Endothelial cell (in vitro differentiated cells): ENCODE measurements at regions not wholly inside any gene's neighbourhood (a gene's known extent, or its start where the extent isn't known, plus 50 kb on each side); places are given as distances from the start of the nearest gene placed in this dataset.

ENCODE experiments used
- DNase-seq: peaks from one replicate; pipeline ENCODE4 v3.0.0; 2021; ENCODE audit warnings: low spot score
- H3K27ac Mint-ChIP-seq: one replicate; pipeline ENCODE4 v1.8.0; 2021; ENCODE audit warnings: mixed read lengths, inconsistent platforms; ENCODE audit not compliant: unreplicated experiment
- H3K27me3 Mint-ChIP-seq: one replicate; pipeline ENCODE4 v1.8.0; 2021; ENCODE audit warnings: mild to moderate bottlenecking, moderate library complexity, mixed read lengths, inconsistent platforms; ENCODE audit not compliant: unreplicated experiment
- H3K36me3 Mint-ChIP-seq: one replicate; pipeline ENCODE4 v1.8.0; 2021; ENCODE audit warnings: mild to moderate bottlenecking, low read depth, mixed read lengths, inconsistent platforms; ENCODE audit not compliant: unreplicated experiment
- H3K4me1 Mint-ChIP-seq: one replicate; pipeline ENCODE4 v1.8.0; 2021; ENCODE audit warnings: mild to moderate bottlenecking, mixed read lengths, inconsistent platforms; ENCODE audit not compliant: unreplicated experiment
- H3K4me3 Mint-ChIP-seq: one replicate; pipeline ENCODE4 v1.8.0; 2021; ENCODE audit warnings: mild to moderate bottlenecking, mixed read lengths, inconsistent platforms; ENCODE audit not compliant: unreplicated experiment
- H3K9me3 Mint-ChIP-seq: one replicate; pipeline ENCODE4 v1.8.0; 2021; ENCODE audit warnings: mixed read lengths, inconsistent platforms; ENCODE audit not compliant: unreplicated experiment
- TF ChIP-seq, protein P1 (sequence below): fragments of 200-600 bp; sonication (generic); IDR thresholded peaks from one replicate; pipeline ENCODE4 v1.5.0; 2021; ENCODE audit warnings: antibody characterized with exemption; ENCODE audit not compliant: unreplicated experiment

GRCh38 chr2:140178234-140178633, 1398.0 kb upstream of the NXPH2 start:
- Mint-ChIP-seq H3K27ac (no peak overlapping the region), H3K27me3 (peaks cover 1% of the 10 kb centered on the region), H3K4me3 (no peak overlapping the region), H3K9me3 (no peaks in the 10 kb centered on the region), H3K4me1 (no peaks in the 10 kb centered on the region), H3K36me3 (no peaks in the 10 kb centered on the region)
- no peak for DNase-seq
- TF ChIP-seq, protein P1, sequence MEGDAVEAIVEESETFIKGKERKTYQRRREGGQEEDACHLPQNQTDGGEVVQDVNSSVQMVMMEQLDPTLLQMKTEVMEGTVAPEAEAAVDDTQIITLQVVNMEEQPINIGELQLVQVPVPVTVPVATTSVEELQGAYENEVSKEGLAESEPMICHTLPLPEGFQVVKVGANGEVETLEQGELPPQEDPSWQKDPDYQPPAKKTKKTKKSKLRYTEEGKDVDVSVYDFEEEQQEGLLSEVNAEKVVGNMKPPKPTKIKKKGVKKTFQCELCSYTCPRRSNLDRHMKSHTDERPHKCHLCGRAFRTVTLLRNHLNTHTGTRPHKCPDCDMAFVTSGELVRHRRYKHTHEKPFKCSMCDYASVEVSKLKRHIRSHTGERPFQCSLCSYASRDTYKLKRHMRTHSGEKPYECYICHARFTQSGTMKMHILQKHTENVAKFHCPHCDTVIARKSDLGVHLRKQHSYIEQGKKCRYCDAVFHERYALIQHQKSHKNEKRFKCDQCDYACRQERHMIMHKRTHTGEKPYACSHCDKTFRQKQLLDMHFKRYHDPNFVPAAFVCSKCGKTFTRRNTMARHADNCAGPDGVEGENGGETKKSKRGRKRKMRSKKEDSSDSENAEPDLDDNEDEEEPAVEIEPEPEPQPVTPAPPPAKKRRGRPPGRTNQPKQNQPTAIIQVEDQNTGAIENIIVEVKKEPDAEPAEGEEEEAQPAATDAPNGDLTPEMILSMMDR = no peak

GRCh38 chr2:140177086-140177485, 1396.9 kb upstream of the NXPH2 start:
- Mint-ChIP-seq H3K4me1 (no peaks in the 10 kb centered on the region), H3K27ac (no peak overlapping the region), H3K36me3 (no peaks in the 10 kb centered on the region), H3K27me3 (peaks cover 1% of the 10 kb centered on the region), H3K9me3 (no peaks in the 10 kb centered on the region), H3K4me3 (no peak overlapping the region)
- no peak for DNase-seq
- TF ChIP-seq, protein P1 = no peak

- Mint-ChIP-seq H3K9me3 (peaks cover 4% of the 10 kb centered on the region), H3K27me3 (peaks cover 1% of the 10 kb centered on the region), H3K4me3 (no peak overlapping the region), H3K4me1 (no peaks in the 10 kb centered on the region), H3K27ac (no peak overlapping the region), H3K36me3 (no peaks in the 10 kb centered on the region)
- TF ChIP-seq, protein P1 = no peak
- DNase-seq = no peak
Measured at GRCh38 chr2:140173790-140174189, 1393.6 kb upstream of the NXPH2 start.

- Mint-ChIP-seq H3K27ac (no peak overlapping the region), H3K9me3 (no peaks in the 10 kb centered on the region), H3K4me3 (no peak overlapping the region), H3K36me3 (no peaks in the 10 kb centered on the region), H3K4me1 (no peaks in the 10 kb centered on the region), H3K27me3 (no peaks in the 10 kb centered on the region)
- DNase-seq = no peak
- TF ChIP-seq, protein P1 = no peak
Measured at GRCh38 chr2:140164449-140164848, 1384.3 kb upstream of the NXPH2 start.

- Mint-ChIP-seq H3K4me1 (no peaks in the 10 kb centered on the region), H3K27me3 (no peaks in the 10 kb centered on the region), H3K9me3 (no peaks in the 10 kb centered on the region), H3K36me3 (no peaks in the 10 kb centered on the region), H3K4me3 (no peak overlapping the region), H3K27ac (no peak overlapping the region)
- DNase-seq = no peak
- TF ChIP-seq, protein P1 = no peak
Measured at GRCh38 chr2:140158259-140158658, 1378.1 kb upstream of the NXPH2 start.
